Ishikawa (cell line): ENCODE measurements at regions not wholly inside any gene's neighbourhood (a gene's known extent, or its start where the extent isn't known, plus 50 kb on each side); places are given as distances from the start of the nearest gene placed in this dataset.

Experiments used
- CEBPB ChIP-seq: IDR thresholded peaks from 2 replicates; pipeline ENCODE4 v1.6.1; 2012
- CREB1 ChIP-seq: IDR thresholded peaks from 2 replicates; pipeline ENCODE4 v1.6.1; 2012; ENCODE audit warnings: low read depth
- EGR1 ChIP-seq: IDR thresholded peaks from 2 replicates; pipeline ENCODE4 v1.6.1; 2012
- EP300 ChIP-seq: IDR thresholded peaks from 2 replicates; pipeline ENCODE4 v1.6.1; 2012; ENCODE audit warnings: borderline replicate concordance
- NFIC ChIP-seq: IDR thresholded peaks from 2 replicates; pipeline ENCODE4 v1.6.1; 2012
- RAD21 ChIP-seq: IDR thresholded peaks from 2 replicates; pipeline ENCODE4 v1.6.1; 2012; ENCODE audit warnings: low read depth
- TAF1 ChIP-seq: IDR thresholded peaks from 2 replicates; pipeline ENCODE4 v1.6.1; 2012; ENCODE audit warnings: low read depth, mild to moderate bottlenecking
- TCF12 ChIP-seq: IDR thresholded peaks from 2 replicates; pipeline ENCODE4 v1.6.1; 2012; ENCODE audit warnings: low read depth
- TEAD4 ChIP-seq: IDR thresholded peaks from 2 replicates; pipeline ENCODE4 v1.6.1; 2012
- YY1 ChIP-seq: IDR thresholded peaks from 2 replicates; pipeline ENCODE4 v1.6.1; 2012; ENCODE audit warnings: low read depth
- ZBTB7A ChIP-seq: IDR thresholded peaks from 2 replicates; pipeline ENCODE4 v1.6.1; 2012; ENCODE audit warnings: low read depth
- TF ChIP-seq, protein P1 (sequence below): IDR thresholded peaks from 2 replicates; pipeline ENCODE4 v1.6.1; 2012; ENCODE audit warnings: low read depth, mild to moderate bottlenecking
- TF ChIP-seq, protein P2 (sequence below): IDR thresholded peaks from 2 replicates; pipeline ENCODE4 v1.6.1; 2012
- TF ChIP-seq, protein P3 (sequence below): IDR thresholded peaks from 2 replicates; pipeline ENCODE4 v1.6.1; 2012

DNA sequence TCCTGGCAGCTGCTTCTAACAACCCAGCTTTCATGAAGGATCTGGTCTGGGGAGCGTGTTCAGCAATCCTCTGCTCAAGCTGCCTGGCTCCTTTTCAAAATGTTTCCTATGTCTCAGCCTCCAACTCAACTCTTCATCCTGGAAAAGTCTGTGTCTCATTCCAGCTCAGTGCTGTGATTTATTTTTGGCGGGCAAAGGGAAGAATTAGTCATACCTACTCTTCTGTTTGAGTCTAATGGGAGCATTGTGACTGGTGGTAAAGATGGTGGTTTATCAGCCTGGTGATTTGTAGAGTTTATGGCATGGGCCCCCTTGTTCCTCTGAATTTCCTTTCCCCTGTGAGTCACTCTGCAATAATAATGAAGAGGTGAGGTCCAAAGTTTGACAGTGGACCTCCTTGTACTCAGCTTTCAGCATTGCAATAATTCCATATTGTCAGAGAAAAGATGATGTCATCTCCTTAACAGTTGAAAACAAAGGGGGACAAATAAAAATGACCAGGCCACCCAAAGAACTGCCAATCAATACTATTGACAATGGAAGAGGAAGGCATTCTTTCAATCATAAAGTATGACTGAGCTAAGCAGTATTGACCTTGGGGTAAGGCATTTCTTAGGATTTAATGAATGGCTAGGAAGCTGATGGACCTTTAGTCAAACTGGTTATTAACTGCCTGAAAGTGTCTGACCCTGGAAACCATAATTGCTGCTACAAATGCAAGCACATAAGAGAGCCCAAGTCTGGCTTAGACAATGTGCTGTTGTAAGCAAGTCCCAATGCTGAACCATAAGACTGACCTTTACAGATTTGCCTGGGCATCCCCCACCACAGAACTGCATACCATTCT, 204.7 kb upstream of the MCTP2 start:
- TF ChIP-seq YY1, result no peak
- TF ChIP-seq, protein P1, sequence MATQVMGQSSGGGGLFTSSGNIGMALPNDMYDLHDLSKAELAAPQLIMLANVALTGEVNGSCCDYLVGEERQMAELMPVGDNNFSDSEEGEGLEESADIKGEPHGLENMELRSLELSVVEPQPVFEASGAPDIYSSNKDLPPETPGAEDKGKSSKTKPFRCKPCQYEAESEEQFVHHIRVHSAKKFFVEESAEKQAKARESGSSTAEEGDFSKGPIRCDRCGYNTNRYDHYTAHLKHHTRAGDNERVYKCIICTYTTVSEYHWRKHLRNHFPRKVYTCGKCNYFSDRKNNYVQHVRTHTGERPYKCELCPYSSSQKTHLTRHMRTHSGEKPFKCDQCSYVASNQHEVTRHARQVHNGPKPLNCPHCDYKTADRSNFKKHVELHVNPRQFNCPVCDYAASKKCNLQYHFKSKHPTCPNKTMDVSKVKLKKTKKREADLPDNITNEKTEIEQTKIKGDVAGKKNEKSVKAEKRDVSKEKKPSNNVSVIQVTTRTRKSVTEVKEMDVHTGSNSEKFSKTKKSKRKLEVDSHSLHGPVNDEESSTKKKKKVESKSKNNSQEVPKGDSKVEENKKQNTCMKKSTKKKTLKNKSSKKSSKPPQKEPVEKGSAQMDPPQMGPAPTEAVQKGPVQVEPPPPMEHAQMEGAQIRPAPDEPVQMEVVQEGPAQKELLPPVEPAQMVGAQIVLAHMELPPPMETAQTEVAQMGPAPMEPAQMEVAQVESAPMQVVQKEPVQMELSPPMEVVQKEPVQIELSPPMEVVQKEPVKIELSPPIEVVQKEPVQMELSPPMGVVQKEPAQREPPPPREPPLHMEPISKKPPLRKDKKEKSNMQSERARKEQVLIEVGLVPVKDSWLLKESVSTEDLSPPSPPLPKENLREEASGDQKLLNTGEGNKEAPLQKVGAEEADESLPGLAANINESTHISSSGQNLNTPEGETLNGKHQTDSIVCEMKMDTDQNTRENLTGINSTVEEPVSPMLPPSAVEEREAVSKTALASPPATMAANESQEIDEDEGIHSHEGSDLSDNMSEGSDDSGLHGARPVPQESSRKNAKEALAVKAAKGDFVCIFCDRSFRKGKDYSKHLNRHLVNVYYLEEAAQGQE, result no peak
- no peak for TF ChIP-seq EP300
- no peak for TF ChIP-seq ZBTB7A
- TF ChIP-seq, protein P2, sequence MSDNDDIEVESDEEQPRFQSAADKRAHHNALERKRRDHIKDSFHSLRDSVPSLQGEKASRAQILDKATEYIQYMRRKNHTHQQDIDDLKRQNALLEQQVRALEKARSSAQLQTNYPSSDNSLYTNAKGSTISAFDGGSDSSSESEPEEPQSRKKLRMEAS, result no peak
- TF ChIP-seq TCF12, result no peak
- no peak for TF ChIP-seq TEAD4
- TF ChIP-seq NFIC, result no peak
- TF ChIP-seq CEBPB, result no peak
- TF ChIP-seq RAD21, result no peak
- no peak for TF ChIP-seq CREB1
- TF ChIP-seq, protein P3, sequence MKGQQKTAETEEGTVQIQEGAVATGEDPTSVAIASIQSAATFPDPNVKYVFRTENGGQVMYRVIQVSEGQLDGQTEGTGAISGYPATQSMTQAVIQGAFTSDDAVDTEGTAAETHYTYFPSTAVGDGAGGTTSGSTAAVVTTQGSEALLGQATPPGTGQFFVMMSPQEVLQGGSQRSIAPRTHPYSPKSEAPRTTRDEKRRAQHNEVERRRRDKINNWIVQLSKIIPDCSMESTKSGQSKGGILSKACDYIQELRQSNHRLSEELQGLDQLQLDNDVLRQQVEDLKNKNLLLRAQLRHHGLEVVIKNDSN, result no peak
- no peak for TF ChIP-seq EGR1
- no peak for TF ChIP-seq TAF1
